IMR-90 (cell line): ENCODE measurements at regions not wholly inside any gene's neighbourhood (a gene's known extent, or its start where the extent isn't known, plus 50 kb on each side); places are given as distances from the start of the nearest gene placed in this dataset.
"Not testable (repeated sequence)": the region's sequence is repeated elsewhere in the genome, so short reads cannot be mapped to it uniquely, and the experiment has no call there.

ENCODE experiments used
- BHLHE40 ChIP-seq: fragments of 150-350 bp; IDR thresholded peaks from 2 replicates; pipeline ENCODE4 v1.6.1; 2016; ENCODE audit warnings: mild to moderate bottlenecking, low read depth, low read length
- CEBPB ChIP-seq: IDR thresholded peaks from 2 replicates; pipeline ENCODE4 v1.6.1; 2012; ENCODE audit warnings: low read depth, low read length, improper control_type of control experiment
- ELK1 ChIP-seq: fragments of 150-350 bp; IDR thresholded peaks from 2 replicates; pipeline ENCODE4 v1.6.1; 2016; ENCODE audit warnings: low read depth, mild to moderate bottlenecking, low read length, moderate library complexity, borderline replicate concordance
- MAFK ChIP-seq: IDR thresholded peaks from 2 replicates; pipeline ENCODE4 v1.6.1; 2012; ENCODE audit warnings: low read depth, low read length, improper control_type of control experiment
- MAZ ChIP-seq: IDR thresholded peaks from 2 replicates; pipeline ENCODE4 v1.6.1; 2012; ENCODE audit warnings: low read depth, mild to moderate bottlenecking, low read length, improper control_type of control experiment, moderate library complexity, borderline replicate concordance
- POLR2A ChIP-seq: IDR thresholded peaks from 2 replicates; pipeline ENCODE4 v1.6.1; 2012; ENCODE audit warnings: mild to moderate bottlenecking, low read depth, low read length
- RAD21 ChIP-seq: IDR thresholded peaks from 2 replicates; pipeline ENCODE4 v1.6.1; 2012; ENCODE audit warnings: low read length, improper control_type of control experiment
- SMC3 ChIP-seq: fragments of 150-350 bp; IDR thresholded peaks from 2 replicates; pipeline ENCODE4 v1.6.1; 2016; ENCODE audit warnings: low read depth, mild to moderate bottlenecking, antibody characterized with exemption, low read length, moderate library complexity
- USF2 ChIP-seq: fragments of 150-350 bp; IDR thresholded peaks from 2 replicates; pipeline ENCODE4 v1.6.1; 2017; ENCODE audit warnings: mild to moderate bottlenecking, antibody characterized with exemption, low read length, low read depth
- TF ChIP-seq, protein P1 (sequence below): conservative IDR thresholded peaks from 2 replicates; pipeline ENCODE4 v1.5.1; 2012; ENCODE audit warnings: mild to moderate bottlenecking, low read depth, low read length, improper control_type of control experiment

DNA sequence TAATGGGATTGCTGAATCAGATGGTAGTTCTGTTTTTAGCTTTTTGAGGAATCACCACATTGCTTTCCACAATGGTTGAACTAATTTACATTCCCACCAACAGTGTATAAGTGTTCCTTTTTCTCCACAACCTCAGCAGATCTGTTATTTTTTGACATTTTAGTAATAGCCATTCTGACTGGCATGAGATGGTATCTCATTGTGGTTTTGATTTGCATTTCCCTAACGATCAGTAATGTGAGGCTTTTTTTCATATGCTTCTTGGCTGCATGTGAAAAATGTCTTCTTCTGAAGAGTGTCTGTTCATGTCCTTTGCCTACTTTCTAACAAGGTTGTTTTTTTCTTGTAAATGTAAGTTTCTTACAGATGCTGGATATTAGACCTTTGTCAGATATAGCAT, 402.4 kb downstream of the MAT2B start:
- TF ChIP-seq, protein P1, sequence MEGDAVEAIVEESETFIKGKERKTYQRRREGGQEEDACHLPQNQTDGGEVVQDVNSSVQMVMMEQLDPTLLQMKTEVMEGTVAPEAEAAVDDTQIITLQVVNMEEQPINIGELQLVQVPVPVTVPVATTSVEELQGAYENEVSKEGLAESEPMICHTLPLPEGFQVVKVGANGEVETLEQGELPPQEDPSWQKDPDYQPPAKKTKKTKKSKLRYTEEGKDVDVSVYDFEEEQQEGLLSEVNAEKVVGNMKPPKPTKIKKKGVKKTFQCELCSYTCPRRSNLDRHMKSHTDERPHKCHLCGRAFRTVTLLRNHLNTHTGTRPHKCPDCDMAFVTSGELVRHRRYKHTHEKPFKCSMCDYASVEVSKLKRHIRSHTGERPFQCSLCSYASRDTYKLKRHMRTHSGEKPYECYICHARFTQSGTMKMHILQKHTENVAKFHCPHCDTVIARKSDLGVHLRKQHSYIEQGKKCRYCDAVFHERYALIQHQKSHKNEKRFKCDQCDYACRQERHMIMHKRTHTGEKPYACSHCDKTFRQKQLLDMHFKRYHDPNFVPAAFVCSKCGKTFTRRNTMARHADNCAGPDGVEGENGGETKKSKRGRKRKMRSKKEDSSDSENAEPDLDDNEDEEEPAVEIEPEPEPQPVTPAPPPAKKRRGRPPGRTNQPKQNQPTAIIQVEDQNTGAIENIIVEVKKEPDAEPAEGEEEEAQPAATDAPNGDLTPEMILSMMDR = not testable (repeated sequence)
- TF ChIP-seq MAFK, BHLHE40, RAD21, MAZ, SMC3, POLR2A, USF2, ELK1, CEBPB: not testable (repeated sequence)
